ENCODE measurements at regions not wholly inside any gene's neighbourhood (a gene's known extent, or its start where the extent isn't known, plus 50 kb on each side); places are given as distances from the start of the nearest gene placed in this dataset.
A peak's percentile ranks its signal among the peaks of the same experiment; 100 is the strongest.

DNA sequence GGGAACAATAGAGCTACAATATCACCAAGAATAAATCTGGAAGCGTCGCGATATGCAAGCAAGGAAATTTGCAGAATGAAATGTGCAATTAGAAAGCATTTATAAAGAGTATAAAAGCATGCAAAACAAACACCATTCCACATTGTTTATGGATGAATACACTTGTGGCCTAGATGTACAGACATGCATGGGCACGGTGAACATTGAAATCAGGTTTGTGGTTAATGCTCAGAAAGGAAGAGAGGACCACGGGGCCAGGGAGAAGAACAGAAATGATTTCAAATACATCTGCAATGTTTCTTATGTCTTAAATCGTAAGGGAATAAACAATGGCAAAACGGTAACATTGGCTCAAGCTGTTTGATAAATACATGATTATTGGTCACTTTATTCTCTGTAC, 235.9 kb downstream of the FOXL1 start:
- Histone ChIP-seq H3K27ac (no peak overlapping the region), H3K4me2 (no peak overlapping the region), H3K79me2 (no peaks in the 10 kb centered on the region), H3K36me3 (replicated peaks; ENCODE audit: insufficient read depth, low read depth) (no peaks in the 10 kb centered on the region), H2AFZ (no peak overlapping the region), H3K9me3 (ENCODE audit: low read depth) (no peaks in the 10 kb centered on the region), H4K20me1 (ENCODE audit: insufficient read depth, poor library complexity, severe bottlenecking) (no peaks in the 10 kb centered on the region), H3K9me2 (replicated peaks; ENCODE audit: insufficient read depth) (no peaks in the 10 kb centered on the region), H3K4me1 (ENCODE audit: insufficient read depth) (no peaks in the 10 kb centered on the region), H3K27me3 (peaks cover 77% of the 10 kb centered on the region), H3K4me3 (no peak overlapping the region)
- 90% methylated on average over 7 of the region's 7 CpGs for WGBS (ENCODE audit: low lambda C conversion rate, missing lambda C conversion rate)
- no peak for DNase-seq (ENCODE audit: low spot score)
- no peak for TF ChIP-seq EZH2phosphoT487 (IDR thresholded peaks at IDR 0.05; ENCODE audit: low read depth, severe bottlenecking, unreplicated experiment)
- TF ChIP-seq, protein P1, sequence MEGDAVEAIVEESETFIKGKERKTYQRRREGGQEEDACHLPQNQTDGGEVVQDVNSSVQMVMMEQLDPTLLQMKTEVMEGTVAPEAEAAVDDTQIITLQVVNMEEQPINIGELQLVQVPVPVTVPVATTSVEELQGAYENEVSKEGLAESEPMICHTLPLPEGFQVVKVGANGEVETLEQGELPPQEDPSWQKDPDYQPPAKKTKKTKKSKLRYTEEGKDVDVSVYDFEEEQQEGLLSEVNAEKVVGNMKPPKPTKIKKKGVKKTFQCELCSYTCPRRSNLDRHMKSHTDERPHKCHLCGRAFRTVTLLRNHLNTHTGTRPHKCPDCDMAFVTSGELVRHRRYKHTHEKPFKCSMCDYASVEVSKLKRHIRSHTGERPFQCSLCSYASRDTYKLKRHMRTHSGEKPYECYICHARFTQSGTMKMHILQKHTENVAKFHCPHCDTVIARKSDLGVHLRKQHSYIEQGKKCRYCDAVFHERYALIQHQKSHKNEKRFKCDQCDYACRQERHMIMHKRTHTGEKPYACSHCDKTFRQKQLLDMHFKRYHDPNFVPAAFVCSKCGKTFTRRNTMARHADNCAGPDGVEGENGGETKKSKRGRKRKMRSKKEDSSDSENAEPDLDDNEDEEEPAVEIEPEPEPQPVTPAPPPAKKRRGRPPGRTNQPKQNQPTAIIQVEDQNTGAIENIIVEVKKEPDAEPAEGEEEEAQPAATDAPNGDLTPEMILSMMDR (IDR thresholded peaks at IDR 0.05; ENCODE audit: poor library complexity): no peak
- TF ChIP-seq EZH2 (IDR thresholded peaks at IDR 0.05; ENCODE audit: borderline replicate concordance): no peak

DNA sequence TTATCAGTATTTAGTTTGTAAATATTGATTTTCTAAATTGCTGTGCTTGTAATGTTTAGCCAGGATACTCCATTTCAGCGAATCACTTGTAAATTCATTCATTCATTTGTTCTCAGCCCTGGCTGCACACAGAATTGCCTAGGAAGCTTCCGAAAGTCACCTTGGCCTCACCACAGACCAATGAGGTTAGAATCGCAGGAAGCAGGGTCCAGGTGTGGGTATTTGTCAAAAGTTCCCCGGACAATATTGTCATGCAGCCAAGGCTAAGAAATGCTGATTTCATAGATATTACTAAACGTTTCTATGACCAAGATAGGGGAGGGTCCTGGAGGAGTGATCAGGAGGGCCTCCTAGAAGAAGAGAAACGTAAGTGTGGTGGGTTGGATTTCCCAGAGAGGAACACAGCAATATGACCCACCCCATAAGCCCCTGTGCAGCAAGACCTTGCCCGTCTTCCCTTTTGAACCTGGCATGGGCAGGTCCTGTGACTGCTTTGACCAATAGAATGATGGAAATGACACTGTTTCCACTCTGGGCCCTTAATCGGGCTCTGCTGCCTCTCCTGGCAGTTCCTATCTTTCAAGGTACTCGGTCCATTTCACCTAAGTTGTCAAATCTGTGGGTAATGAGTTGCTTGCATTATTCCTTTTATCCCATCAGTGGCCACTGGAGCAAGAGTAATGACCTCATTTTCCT, 238.7 kb downstream of the FOXL1 start:
- no peak for DNase-seq (ENCODE audit: low spot score)
- H2AFZ ChIP-seq: no peak overlapping the region
- WGBS (ENCODE audit: low lambda C conversion rate, missing lambda C conversion rate): 76% methylated on average over 9 of the region's 9 CpGs
- H3K4me3 ChIP-seq: no peak overlapping the region
- H3K36me3 ChIP-seq (replicated peaks; ENCODE audit: insufficient read depth, low read depth): no peaks in the 10 kb centered on the region
- no peaks in the 10 kb centered on the region for H3K79me2 ChIP-seq
- no peaks in the 10 kb centered on the region for H3K4me1 ChIP-seq (ENCODE audit: insufficient read depth)
- H3K9me3 ChIP-seq (ENCODE audit: low read depth): no peaks in the 10 kb centered on the region
- TF ChIP-seq, protein P1 (IDR thresholded peaks at IDR 0.05; ENCODE audit: poor library complexity): no peak
- no peak for TF ChIP-seq EZH2 (IDR thresholded peaks at IDR 0.05; ENCODE audit: borderline replicate concordance)
- no peaks in the 10 kb centered on the region for H3K9me2 ChIP-seq (replicated peaks; ENCODE audit: insufficient read depth)
- peaks cover 70% of the 10 kb centered on the region for H3K27me3 ChIP-seq
- no peak overlapping the region for H3K4me2 ChIP-seq
- no peaks in the 10 kb centered on the region for H4K20me1 ChIP-seq (ENCODE audit: insufficient read depth, poor library complexity, severe bottlenecking)
- no peak overlapping the region for H3K27ac ChIP-seq

DNA sequence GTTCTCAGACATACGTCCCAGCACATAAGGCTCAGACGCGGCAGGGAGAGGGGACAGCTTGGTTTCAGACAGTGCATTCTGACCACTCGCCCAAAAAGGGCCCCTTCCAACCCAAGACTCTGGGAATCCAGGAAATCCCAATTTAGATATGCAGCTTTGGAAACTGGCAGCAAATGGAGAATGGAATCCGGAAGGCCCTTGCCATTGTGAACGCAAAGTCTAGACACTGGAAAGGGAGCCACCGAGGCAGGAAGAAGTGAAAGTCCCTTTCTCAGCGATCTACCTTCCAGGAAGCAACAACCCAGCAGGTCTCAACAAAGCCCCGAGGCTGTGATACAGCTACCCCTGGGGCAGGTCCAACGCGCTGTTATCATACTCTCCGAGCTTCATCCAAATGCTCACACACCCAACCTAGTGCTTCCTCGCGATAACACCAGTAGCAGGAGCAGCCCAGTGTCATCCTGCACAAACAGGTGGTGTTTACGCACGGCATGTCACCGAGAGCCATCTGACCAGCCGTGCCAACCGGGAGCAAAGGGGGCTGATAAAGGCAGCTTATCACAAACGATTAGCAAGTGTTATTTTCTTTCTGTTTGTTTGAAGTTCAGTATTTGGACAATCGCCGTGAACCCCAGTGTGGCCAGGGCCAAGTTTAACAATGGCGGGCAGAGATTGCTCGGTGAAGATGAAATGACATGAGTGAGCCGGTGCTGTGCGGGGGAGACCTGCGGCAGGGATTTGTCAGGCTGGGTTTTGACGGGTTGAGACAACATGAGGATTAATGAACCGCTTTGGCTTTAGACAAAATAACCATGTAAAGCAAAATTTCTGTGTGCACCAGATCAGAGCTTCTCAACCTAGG, 240.6 kb downstream of the FOXL1 start:
- Histone ChIP-seq H3K79me2 (no peaks in the 10 kb centered on the region), H4K20me1 (ENCODE audit: insufficient read depth, poor library complexity, severe bottlenecking) (no peaks in the 10 kb centered on the region), H3K36me3 (replicated peaks; ENCODE audit: insufficient read depth, low read depth) (no peaks in the 10 kb centered on the region), H3K27ac (no peak overlapping the region), H3K9me3 (ENCODE audit: low read depth) (no peaks in the 10 kb centered on the region), H3K27me3 (peaks cover 74% of the 10 kb centered on the region), H3K9me2 (replicated peaks; ENCODE audit: insufficient read depth) (no peaks in the 10 kb centered on the region), H2AFZ (peak overlapping the region; percentile 10), H3K4me2 (peak overlapping the region; percentile 70), H3K4me3 (no peak overlapping the region), H3K4me1 (ENCODE audit: insufficient read depth) (no peaks in the 10 kb centered on the region)
- TF ChIP-seq, protein P1 (IDR thresholded peaks at IDR 0.05; ENCODE audit: poor library complexity): no peak
- TF ChIP-seq EZH2phosphoT487 (IDR thresholded peaks at IDR 0.05; ENCODE audit: low read depth, severe bottlenecking, unreplicated experiment) (no peak), EZH2 (IDR thresholded peaks at IDR 0.05; ENCODE audit: borderline replicate concordance) (no peak)
- DNase-seq (ENCODE audit: low spot score): peak; percentile 30
- WGBS (ENCODE audit: low lambda C conversion rate, missing lambda C conversion rate): 43% methylated on average over 29 of the region's 29 CpGs

All from hepatocyte (in vitro differentiated cells).